HG02943 (cell line): ENCODE measurements at regions not wholly inside any gene's neighbourhood (a gene's known extent, or its start where the extent isn't known, plus 50 kb on each side); places are given as distances from the start of the nearest gene placed in this dataset.

Source experiments
- ATAC-seq: cut with Tn5 transposase; IDR thresholded peaks from one replicate; pipeline ENCODE4 v1.9.1; 2021; ENCODE audit warnings: mild to moderate bottlenecking, low read depth, moderate library complexity; ENCODE audit not compliant: unreplicated experiment

- no peak for ATAC-seq
Measured at GRCh38 chr2:208545403-208546042, 138.9 kb downstream of the PTH2R start.

DNA sequence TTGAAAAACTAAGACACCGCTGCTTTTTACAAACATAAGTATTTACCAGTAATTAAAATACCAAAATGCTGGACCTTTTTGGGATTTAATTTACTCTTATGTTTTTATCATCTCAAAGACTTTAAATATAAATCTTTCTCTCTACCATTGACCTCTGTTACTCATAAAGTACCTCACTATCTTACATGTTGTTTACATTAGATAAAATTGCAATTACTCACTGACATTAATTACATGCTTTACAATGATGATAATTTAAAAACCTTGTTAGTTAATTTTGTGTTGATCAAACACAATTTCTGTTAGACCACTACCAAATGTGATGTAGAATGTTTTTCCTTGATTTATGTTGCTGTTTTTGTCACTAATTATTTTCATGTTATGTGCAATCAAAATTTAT lies 139.5 kb downstream of the PTH2R start:
- ATAC-seq: no peak

DNA sequence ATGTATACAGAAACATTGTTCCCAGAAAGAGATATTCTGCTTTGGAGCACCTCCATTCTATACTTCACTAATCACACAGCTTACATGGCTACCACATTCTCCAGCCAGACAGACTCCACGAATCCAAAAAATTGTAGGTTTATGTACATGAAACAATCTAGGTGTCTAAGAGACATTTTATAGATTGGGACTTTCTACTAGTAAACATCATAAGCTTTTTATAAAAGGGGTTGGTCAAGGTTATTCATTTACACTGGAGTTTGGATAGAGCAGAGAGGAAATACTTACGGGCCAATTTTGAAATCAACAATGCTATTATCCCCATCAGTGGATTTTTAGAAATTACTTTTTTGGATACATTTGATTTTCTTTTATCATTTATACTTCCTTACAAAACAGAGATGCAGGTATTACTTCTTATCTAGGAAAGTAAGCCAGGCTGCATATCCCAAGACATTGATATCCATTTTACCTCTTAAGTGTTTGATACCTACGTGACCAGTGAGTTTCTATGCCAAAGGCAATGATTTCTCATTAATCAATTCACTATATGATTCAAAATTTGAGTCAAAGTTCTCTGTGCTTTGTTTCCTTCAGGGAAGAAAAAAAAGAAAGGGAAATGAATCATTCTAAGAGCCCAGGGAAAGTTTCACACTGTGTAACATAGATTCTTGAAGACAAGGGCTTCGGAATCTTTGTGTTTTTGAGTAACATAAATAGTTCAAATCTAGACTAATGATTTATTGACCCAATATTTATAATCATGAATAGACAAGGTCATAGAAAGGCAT lies 140.5 kb downstream of the PTH2R start:
- no peak for ATAC-seq

DNA sequence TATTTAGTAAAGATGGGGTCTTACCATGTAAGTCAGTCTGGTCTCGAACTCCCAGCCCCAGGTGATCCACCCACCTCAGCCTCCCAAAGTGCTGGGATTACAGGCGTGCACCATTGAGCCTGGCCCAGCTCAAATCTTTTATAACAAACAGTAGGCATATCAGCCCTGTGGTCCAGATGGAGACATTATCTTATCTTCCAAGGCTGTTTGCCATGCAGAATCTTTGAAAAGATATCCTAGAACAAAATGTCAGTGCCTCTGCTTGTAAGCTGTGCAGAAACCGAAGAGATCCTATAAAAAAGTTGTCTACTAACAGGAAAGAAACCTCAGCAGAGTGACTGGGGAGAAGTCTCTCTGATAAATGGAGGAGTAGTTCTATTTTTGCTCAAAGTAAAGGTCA lies 142.1 kb downstream of the PTH2R start:
- ATAC-seq: no peak

DNA sequence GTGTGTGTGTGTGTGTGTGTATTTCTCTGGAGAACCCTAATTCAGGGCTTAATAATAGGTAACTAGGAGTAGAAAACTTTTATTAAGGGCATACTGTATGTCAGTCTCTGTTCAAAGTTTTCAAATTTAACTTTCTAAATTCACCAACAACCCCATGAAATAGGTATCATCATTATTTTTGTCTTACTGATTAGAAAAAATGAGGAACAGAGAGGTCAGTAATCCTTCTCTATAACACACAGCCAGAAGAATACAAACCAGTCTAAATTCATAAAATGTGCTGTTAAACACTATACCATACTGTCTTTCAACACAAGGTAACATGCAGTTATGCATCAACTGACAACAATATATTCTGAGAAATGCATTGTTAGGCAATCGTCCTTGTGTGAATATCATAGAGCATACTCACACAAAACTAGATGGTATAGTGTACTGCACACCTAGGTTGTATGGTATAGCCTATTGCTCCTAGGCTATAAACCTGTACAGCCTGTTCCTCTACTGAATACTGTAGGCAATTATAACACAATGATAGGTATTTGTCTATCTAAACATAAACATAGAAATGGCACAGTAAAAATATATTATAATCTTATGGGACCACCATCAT lies 143.1 kb downstream of the PTH2R start:
- ATAC-seq: no peak

- ATAC-seq: no peak
Measured at GRCh38 chr2:208552943-208553342, 146.4 kb downstream of the PTH2R start.

GRCh38 chr2:208556983-208557484 lies 150.4 kb downstream of the PTH2R start:
- ATAC-seq: no peak

DNA sequence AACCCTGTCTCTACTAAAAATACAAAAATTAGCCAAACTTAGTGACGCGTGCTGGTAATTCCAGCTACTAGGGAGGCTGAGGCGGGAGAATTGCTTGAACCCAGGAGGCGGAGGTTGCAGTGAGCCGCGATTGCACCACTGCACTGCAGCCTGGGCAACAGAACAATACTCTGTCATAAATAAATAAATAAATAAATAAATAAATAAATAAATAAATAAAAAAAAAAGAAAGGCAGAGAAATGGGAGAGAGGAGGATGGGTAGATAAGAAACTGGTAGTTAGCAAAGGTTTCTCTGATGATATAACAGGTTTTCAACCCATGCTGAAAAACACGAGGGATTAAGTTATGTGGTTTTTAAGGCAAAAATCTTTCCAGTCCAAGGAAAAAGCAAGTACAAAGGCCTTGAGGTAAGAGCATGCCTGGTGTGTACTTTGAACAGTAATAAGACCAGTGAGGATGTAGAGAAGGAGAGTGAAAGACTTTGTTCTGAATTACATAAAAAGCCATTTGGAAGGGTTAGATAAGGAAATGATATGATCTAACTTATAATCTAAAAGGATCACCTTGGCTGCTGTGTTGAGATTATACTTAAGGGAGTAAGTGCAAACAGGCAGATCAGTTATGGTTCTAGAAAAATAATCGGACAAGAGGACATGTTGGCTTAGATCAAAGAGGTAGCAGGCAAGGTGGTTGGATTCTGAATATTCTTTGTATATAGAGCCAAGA lies 159.3 kb downstream of the PTH2R start:
- no peak for ATAC-seq

GRCh38 chr2:208568203-208568602 lies 161.6 kb downstream of the PTH2R start:
- no peak for ATAC-seq

- ATAC-seq: no peak
Measured at GRCh38 chr2:208570066-208570465, 163.5 kb downstream of the PTH2R start.

- ATAC-seq: no peak
Measured at GRCh38 chr2:208570851-208571763, 164.5 kb downstream of the PTH2R start.

- ATAC-seq: no peak
Measured at GRCh38 chr2:208571764-208572131, 165.2 kb downstream of the PTH2R start.

GRCh38 chr2:208573569-208573968 lies 167.0 kb downstream of the PTH2R start:
- ATAC-seq: no peak

GRCh38 chr2:208579678-208580077 lies 173.1 kb downstream of the PTH2R start:
- ATAC-seq: no peak

DNA sequence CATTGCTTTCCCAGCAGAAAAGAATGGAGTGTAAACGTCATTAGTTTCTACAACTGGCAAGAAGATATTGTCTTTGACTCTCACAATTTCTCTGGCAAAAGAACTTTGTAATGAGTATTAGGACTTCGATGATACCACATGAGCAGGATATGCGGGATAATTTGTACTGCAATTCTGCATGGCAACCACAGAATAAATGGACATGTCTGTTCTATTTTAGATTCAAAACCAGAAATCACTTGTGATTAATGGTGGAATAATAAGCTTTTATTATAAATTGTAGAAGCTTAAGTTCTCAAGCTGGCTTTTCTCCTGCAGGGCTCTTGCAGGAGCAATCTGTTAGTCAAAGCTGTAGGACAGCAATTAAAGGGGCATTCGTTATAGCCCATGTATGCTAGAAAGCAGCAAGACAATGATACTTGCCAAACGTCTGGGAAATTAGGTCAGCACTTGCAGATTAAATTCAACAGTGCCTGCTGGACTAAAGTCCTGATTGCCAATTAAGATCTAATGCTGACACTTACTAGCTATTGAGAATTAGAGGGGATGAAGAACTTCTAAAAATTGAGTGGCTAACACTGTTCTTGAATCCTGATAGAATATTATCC lies 177.9 kb downstream of the PTH2R start:
- no peak for ATAC-seq

DNA sequence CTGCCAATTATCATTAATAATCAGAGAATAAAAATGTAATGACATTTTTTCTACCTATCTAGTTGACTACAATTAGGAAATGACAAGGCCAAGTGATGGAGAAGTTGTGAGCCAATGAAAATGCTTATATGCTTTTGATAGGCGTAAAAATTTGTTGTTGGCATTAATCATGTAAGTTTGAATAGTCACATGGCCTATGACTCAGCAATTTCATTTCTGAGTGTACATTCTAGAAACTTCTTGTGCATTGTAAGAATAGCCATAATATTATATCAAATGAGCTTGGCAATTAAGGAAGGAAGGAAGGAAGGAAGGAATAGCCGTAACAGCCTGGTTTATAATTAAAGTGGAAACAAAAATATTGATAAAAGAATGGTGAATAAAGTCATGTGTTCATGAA lies 179.9 kb downstream of the PTH2R start:
- no peak for ATAC-seq

- no peak for ATAC-seq
Measured at GRCh38 chr2:208594642-208595385, 188.2 kb downstream of the PTH2R start.

GRCh38 chr2:208595386-208596275 lies 189.0 kb downstream of the PTH2R start:
- ATAC-seq: no peak
